IPS-15b (cell line): ENCODE measurements at regions not wholly inside any gene's neighbourhood (a gene's known extent, or its start where the extent isn't known, plus 50 kb on each side); places are given as distances from the start of the nearest gene placed in this dataset.
"Not testable (repeated sequence)": the region's sequence is repeated elsewhere in the genome, so short reads cannot be mapped to it uniquely, and the experiment has no call there.

ENCODE experiments used
- H3K27me3 ChIP-seq: one replicate; pipeline ENCODE4 v1.6.1; 2013; ENCODE audit warnings: low read length; ENCODE audit not compliant: control insufficient read depth, insufficient read depth
- H3K36me3 ChIP-seq: one replicate; pipeline ENCODE4 v1.6.1; 2013; ENCODE audit warnings: low read length; ENCODE audit not compliant: control insufficient read depth, insufficient read depth
- H3K4me1 ChIP-seq: one replicate; pipeline ENCODE4 v1.6.1; 2013; ENCODE audit warnings: mild to moderate bottlenecking, low read length; ENCODE audit not compliant: control insufficient read depth, insufficient read depth
- H3K4me3 ChIP-seq: one replicate; pipeline ENCODE4 v1.5.1; 2013; ENCODE audit warnings: low read depth, low read length
- H3K9ac ChIP-seq: one replicate; pipeline ENCODE4 v1.6.1; 2013; ENCODE audit warnings: low read depth, mild to moderate bottlenecking, low read length
- H3K9me3 ChIP-seq: one replicate; pipeline ENCODE4 v1.6.1; 2013; ENCODE audit warnings: mild to moderate bottlenecking, low read length; ENCODE audit not compliant: control insufficient read depth, insufficient read depth

DNA sequence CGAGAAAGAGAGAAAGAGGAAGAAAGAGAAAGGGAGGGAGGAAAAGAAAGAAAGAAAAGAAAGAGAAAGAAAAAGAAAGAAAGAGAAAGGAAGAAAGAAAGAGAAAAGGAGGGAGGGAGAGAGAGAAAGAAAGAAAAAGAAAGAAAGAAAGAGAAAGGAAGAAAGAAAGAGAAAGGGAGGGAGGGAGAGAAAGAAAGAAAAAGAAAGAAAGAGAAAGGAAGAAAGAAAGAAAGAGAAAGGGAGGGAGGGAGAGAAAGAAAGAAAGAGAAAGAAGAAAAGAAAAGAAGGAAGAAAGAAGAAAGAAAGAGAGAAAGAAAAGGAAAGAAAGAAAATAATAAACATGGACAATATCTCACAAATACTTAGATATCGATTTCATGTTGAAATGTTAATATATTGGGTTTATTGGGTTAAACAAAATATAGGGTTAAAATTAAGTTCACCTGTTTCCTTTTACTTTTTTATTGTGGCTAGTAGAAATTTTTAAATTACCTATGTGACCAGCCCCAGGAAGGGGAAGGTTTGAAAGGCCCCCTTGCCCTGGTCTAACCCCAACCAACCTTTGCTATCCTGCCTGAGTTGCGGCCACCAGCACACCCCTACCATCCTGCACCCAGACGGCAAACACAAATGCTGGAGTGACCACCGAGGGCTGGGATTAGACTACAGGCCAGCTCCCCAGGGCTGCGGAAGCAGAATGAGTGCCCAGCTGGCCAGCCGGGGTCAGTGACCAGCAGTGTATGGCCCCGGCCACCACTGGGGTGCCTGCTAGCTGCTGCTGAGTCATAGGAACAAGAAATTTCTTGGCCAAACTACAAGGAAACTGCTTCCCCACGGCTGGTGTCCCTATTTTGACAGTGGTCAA, 81.0 kb upstream of the FGF3 start:
- no peak overlapping the region for H3K4me3 ChIP-seq
- no peaks in the 10 kb centered on the region for H3K4me1 ChIP-seq
- H3K9ac ChIP-seq: peak overlapping the region; percentile 3
- H3K9me3 ChIP-seq: no peaks in the 10 kb centered on the region
- H3K27me3 ChIP-seq: no peaks in the 10 kb centered on the region
- H3K36me3 ChIP-seq: no peaks in the 10 kb centered on the region

DNA sequence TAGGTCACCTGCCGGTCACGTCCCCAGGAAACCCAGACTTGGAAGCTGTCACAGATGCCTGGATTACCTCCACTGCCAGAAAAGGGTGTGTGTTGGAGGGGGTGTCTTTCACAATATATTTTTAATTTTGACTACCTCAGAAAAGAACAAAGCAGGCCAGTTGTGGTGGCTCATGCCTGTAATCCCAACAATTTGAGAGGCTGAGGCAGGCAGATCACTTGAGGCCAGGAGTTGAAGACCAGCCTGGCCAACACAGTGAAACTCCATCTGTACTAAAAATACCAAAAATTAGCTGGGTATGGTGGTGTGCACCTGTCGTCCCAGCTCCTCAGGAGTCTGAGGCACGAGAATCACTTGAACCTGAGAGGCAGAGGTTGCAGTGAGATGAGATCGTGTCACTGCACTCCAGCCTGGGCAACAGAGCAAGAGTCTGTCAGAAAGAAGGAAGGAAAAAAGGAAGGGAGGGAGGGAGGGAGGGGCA, 81.6 kb upstream of the FGF3 start:
- not testable (repeated sequence) for H3K27me3 ChIP-seq, H3K9ac ChIP-seq, H3K9me3 ChIP-seq, H3K36me3 ChIP-seq, H3K4me1 ChIP-seq, H3K4me3 ChIP-seq

DNA sequence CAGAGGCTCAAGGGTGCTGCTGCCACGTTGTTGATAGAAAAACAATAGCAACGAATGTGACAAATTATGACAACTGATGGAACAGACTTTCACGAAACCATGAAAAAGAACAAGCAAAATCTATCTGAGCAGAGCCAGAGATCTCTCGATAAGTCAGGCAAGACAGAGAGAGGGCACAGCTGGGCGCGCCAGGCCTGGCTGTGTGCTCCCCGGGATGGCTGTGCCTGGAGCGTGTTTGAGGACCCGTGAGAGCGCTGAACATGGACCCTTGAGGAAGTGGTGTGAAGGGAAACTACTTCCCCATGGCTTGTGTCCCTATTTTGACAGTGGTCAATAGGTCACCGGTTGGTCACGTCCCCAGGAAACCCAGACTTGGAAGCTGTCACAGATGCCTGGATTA, 83.1 kb upstream of the FGF3 start:
- no peaks in the 10 kb centered on the region for H3K27me3 ChIP-seq
- H3K9me3 ChIP-seq: no peaks in the 10 kb centered on the region
- H3K4me3 ChIP-seq: no peak overlapping the region
- H3K4me1 ChIP-seq: no peaks in the 10 kb centered on the region
- H3K36me3 ChIP-seq: no peaks in the 10 kb centered on the region
- H3K9ac ChIP-seq: no peak overlapping the region

DNA sequence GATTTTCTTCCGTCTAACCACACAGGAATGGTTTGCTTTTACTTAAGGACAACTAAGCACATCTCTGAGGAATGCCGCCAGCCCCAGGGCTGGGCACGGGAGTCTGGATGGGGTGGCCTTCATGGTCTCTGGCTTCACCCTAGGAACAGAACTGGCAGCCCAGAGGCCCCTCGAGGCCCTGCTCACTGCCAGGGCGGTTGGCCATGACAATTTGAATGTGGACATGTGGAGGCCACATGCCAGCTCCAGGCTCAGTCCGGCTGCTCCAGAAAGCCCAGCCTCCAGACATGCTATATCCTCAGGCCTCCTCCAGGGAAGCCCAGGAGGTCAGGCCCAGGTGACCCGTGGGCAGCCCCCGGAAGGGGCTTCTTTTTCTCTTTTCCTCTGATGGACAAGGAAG, 84.0 kb upstream of the FGF3 start:
- Histone ChIP-seq H3K4me3 (no peak overlapping the region), H3K27me3 (no peaks in the 10 kb centered on the region), H3K9me3 (no peaks in the 10 kb centered on the region), H3K36me3 (no peaks in the 10 kb centered on the region), H3K9ac (no peak overlapping the region), H3K4me1 (no peaks in the 10 kb centered on the region)

DNA sequence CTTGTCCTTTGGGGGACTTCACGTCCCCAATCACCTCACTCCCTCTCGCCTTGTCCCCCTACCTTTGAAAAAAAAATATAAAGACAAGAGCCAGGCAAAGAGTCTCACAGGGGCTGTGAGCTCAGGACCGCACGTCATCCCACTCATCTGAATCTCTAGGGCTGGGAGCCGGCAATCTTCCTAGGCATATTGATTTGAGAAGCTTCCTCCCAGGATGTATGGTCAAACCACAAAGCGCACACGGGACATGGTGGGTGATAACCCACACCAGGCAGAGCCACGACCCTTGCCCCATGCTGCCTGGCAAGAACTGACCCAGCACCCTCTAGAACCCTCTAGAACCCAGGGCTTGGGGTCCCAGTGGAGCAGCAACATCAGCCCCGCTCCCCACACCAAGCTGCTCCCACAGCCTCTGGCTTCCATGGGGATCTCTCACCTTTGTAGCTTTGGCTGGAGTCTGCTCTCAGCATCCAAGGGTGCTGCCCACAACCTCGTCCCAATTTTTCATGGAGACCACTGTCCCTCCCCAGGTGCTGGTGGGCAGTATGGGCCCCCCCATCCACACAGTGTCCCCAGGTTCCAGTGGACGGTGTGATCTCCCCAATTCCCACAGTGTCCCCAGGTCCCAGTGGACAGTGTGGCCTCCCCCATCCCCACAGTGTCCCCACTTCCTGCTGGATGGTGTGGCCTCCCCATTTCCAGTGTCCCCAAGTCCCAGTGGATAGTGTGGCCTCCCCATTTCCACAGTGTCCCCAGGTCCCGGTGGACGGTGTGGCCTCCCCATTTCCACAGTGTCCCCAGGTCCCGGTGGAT, 85.2 kb upstream of the FGF3 start:
- Histone ChIP-seq H3K9me3 (no peaks in the 10 kb centered on the region), H3K36me3 (no peaks in the 10 kb centered on the region), H3K4me1 (no peaks in the 10 kb centered on the region), H3K4me3 (no peak overlapping the region), H3K9ac (no peak overlapping the region), H3K27me3 (no peaks in the 10 kb centered on the region)

DNA sequence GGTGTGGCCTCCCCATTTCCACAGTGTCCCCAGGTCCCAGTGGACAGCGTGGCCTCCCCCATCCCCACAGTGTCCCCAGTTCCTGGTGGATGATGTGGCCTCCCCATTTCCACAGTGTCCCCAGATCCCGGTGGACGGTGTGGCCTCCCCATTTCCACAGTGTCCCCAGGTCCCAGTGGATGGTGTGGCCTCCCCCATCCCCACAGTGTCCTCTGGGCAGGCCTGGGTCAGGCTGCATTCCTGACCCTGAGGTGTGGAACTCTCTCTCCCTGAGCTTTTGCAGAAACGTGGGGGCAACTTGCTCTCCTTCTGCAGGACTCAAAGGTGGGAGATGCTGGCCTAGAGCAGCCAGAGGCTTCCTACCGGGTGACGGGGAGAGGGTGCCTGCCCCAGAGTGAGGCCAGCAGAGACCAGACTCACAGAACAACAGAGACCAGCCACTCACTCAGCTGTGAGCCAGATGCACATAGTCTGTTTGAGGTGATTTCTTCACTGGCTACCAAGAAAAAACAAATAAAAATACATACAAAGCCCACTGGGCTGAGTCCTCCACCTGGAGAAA, 85.8 kb upstream of the FGF3 start:
- Histone ChIP-seq H3K4me1 (no peaks in the 10 kb centered on the region), H3K9ac (no peak overlapping the region), H3K9me3 (no peaks in the 10 kb centered on the region), H3K36me3 (no peaks in the 10 kb centered on the region), H3K27me3 (no peaks in the 10 kb centered on the region), H3K4me3 (no peak overlapping the region)

DNA sequence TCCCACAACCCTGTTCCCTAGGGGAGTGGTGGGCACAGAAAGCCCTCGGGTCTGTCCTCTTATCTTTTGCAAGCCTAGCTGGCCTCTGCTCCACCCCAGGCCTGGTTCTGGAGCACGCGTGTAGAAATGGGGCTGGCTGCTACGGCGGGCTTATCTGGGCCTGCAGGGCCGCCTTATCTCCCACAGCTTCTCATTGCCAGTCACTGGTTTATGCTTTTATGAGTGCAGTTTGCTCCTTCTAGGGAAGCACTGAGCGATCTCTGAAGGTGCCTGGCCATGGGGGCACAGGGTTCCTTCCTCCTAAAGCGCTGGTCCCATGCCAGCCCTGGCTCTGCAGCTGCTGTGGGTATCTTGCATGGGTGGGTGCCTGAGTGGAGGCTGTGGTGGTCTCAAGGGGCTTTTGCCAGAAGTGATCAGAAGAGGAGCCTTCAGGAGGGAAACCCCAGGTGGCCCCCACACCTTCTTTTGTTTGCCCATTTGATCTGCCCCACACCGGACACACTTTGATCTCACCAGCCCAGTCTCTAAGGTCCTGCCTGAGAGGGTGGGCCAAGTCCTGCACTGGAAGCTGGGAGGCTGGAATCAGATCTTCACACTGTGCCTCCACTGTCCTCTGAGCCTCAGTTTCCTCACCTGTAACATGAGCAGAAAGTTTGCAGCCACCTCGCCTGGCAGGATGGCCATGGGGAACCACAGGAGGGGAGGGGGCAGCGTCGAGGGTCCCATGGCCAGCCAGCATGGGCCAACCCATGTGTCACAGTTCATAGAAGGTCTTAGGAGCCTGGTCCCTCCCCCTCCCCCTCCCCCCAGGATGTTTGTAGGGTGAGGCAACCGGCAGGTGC, 86.6 kb upstream of the FGF3 start:
- Histone ChIP-seq H3K9me3 (no peaks in the 10 kb centered on the region), H3K4me3 (no peak overlapping the region), H3K4me1 (no peaks in the 10 kb centered on the region), H3K9ac (no peak overlapping the region), H3K27me3 (no peaks in the 10 kb centered on the region), H3K36me3 (no peaks in the 10 kb centered on the region)

DNA sequence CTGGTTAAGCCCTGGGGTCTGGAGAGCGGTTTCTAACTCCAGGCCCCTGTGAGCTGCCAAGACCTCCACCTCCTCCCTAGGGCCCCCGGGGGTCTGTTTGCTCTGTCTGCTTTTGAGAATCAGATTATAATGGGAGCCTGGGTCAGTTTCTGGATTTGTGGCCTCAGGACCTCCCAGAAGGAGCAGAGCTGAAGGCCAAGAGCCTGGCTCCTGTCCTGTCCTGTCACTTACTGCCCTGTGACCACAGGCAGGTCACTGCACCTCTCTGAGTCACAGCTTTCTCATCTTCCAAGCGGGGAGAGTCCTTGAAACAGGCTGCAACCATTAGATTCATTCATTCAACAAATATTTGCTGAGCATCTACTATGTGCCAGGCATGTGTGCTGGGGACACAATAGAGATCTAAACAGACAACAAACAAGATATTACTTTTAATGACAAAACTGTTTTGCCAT, 87.3 kb upstream of the FGF3 start:
- H3K9ac ChIP-seq: no peak overlapping the region
- H3K4me1 ChIP-seq: no peaks in the 10 kb centered on the region
- no peaks in the 10 kb centered on the region for H3K27me3 ChIP-seq
- H3K36me3 ChIP-seq: no peaks in the 10 kb centered on the region
- no peak overlapping the region for H3K4me3 ChIP-seq
- H3K9me3 ChIP-seq: no peaks in the 10 kb centered on the region

DNA sequence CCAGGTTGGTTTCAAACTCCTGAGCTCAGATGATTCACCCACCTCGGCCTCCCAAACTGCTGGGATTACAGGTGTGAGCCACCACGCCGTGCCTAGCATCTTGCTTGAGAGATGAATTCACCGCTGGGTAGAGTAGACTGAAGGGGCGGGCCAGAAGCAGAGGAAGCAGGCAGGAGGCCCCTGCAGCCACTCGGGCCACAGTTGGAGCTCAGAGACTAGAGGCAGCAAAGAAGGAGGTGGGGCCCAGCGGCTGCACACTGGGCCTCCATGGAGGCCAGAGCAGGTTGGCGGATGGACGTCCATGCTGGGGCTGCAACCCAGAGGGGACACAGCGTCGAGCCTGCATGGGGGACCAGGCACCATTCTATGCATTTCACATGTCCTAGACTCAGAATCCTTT, 88.4 kb upstream of the FGF3 start:
- no peaks in the 10 kb centered on the region for H3K27me3 ChIP-seq
- H3K9ac ChIP-seq: no peak overlapping the region
- H3K9me3 ChIP-seq: no peaks in the 10 kb centered on the region
- H3K4me3 ChIP-seq: no peak overlapping the region
- H3K36me3 ChIP-seq: no peaks in the 10 kb centered on the region
- H3K4me1 ChIP-seq: no peaks in the 10 kb centered on the region

DNA sequence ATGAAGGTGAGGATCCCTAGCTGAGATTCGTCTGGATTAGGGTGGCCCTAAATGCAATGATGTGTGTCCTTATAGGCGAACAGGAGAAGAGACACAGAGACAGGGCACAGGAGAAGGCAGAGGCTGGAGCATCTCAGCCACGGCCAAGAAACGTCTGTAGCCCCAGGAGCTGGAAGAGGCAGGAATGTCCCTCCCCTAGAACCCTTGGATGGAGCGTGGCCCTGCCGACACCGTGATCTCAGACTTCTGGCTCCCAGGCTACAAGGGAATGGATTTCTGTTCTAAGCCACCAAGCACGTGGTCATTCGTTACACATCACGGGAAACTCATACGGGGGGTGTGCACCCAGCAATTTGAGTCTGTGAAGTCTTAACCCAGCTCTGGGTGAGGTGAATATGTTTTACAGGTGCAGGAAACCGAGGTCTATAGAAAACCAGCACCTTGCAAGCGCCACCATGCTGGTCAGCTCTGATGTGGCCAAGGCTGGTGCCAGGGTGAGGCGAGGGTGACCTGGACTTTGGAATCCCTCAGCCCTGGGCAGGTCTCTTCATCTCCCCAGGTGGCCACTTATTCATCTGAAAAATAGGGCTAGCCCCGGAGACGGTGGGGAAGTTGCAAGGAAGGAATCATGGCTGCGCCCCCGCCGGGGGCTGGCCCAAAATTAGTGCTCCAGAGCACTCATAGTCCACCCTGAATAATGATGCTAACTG, 89.5 kb upstream of the FGF3 start:
- Histone ChIP-seq H3K4me3 (no peak overlapping the region), H3K27me3 (no peaks in the 10 kb centered on the region), H3K9ac (no peak overlapping the region), H3K9me3 (no peaks in the 10 kb centered on the region), H3K36me3 (no peaks in the 10 kb centered on the region), H3K4me1 (no peaks in the 10 kb centered on the region)
